ENCODE measurements at regions not wholly inside any gene's neighbourhood (a gene's known extent, or its start where the extent isn't known, plus 50 kb on each side); places are given as distances from the start of the nearest gene placed in this dataset.

DNA sequence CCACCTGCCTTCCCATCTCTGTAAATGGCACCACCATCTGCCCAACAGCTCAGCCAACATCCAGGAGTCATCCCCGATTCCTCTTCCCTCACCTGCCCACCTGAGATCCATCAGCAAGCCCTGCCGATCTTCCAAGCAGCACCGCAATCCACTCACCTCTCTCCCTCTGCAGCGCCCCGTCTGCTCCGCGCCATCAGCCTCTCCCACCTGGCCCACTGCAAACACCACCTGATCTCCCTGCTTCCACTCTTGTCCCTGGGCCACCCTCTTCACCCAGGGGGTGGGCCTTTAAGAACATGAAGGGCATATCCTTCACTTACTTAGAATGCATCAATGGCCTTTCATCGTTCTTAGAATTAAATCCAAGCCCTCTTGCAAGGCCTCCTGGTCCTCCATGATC lies 457.3 kb upstream of the SULF2 start:
- H3K4me3 Mint-ChIP-seq (ENCODE audit: low read depth) = no peak overlapping the region
- no peaks in the 10 kb centered on the region for H3K9me3 Mint-ChIP-seq (ENCODE audit: low read depth)
- TF ChIP-seq, protein P1, sequence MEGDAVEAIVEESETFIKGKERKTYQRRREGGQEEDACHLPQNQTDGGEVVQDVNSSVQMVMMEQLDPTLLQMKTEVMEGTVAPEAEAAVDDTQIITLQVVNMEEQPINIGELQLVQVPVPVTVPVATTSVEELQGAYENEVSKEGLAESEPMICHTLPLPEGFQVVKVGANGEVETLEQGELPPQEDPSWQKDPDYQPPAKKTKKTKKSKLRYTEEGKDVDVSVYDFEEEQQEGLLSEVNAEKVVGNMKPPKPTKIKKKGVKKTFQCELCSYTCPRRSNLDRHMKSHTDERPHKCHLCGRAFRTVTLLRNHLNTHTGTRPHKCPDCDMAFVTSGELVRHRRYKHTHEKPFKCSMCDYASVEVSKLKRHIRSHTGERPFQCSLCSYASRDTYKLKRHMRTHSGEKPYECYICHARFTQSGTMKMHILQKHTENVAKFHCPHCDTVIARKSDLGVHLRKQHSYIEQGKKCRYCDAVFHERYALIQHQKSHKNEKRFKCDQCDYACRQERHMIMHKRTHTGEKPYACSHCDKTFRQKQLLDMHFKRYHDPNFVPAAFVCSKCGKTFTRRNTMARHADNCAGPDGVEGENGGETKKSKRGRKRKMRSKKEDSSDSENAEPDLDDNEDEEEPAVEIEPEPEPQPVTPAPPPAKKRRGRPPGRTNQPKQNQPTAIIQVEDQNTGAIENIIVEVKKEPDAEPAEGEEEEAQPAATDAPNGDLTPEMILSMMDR (IDR thresholded peaks at IDR 0.05; ENCODE audit: unreplicated experiment) = no peak
- peaks cover 6% of the 10 kb centered on the region for H3K4me1 Mint-ChIP-seq (ENCODE audit: low read depth)
- no peaks in the 10 kb centered on the region for H3K36me3 Mint-ChIP-seq (ENCODE audit: insufficient read depth)
- H3K27me3 Mint-ChIP-seq = no peaks in the 10 kb centered on the region
- no peak for DNase-seq (ENCODE audit: low spot score, unreplicated experiment)
- H3K27ac Mint-ChIP-seq = peak overlapping the region; percentile 13

DNA sequence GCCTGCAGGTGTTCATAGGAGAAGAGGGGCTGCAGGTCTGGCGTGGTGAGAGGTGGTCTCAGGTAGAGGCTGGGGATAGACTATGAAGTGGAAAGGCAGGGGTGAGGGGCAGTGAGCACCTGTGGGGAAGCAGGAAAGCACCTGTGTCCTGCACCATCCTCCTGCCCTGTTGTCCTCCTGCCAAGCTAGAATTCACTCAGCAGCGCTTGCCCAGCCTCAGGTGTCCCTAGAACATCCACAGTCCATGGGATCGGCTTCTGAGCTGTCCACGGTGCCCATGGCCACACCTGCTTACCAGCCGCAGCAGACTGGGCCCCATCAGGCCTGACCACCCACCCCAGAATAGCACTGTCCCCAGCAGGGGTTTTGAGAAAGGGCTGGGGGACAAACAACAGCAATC lies 456.2 kb upstream of the SULF2 start:
- TF ChIP-seq, protein P1 (IDR thresholded peaks at IDR 0.05; ENCODE audit: unreplicated experiment) = no peak
- Mint-ChIP-seq H3K27me3 (no peaks in the 10 kb centered on the region), H3K4me3 (ENCODE audit: low read depth) (no peak overlapping the region), H3K4me1 (ENCODE audit: low read depth) (peaks cover 1% of the 10 kb centered on the region), H3K27ac (no peak overlapping the region), H3K36me3 (ENCODE audit: insufficient read depth) (no peaks in the 10 kb centered on the region), H3K9me3 (ENCODE audit: low read depth) (no peaks in the 10 kb centered on the region)
- DNase-seq (ENCODE audit: low spot score, unreplicated experiment) = no peak

DNA sequence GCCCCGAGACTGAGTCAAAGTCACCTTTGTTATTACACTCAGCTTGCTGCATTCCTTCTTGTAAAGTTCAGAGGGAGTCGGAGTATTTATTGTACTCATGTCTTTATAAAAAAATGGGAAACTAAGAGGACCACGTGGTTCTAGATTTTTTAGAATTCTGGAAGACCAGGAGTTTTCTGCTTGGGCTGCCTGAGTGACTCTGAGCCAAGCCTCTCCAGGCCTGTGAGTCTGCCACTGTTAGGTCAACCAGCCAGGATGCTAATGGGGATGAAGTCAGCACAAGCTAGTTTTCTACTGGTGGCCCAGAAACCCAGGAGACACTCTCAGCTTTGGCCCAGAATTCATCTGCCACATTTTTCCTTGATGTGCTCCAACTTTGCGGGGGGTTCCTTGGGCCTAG lies 453.5 kb upstream of the SULF2 start:
- Mint-ChIP-seq H3K4me1 (ENCODE audit: low read depth) (peaks cover 5% of the 10 kb centered on the region), H3K9me3 (ENCODE audit: low read depth) (no peaks in the 10 kb centered on the region), H3K27ac (no peak overlapping the region), H3K27me3 (no peaks in the 10 kb centered on the region), H3K36me3 (ENCODE audit: insufficient read depth) (no peaks in the 10 kb centered on the region), H3K4me3 (ENCODE audit: low read depth) (no peak overlapping the region)
- TF ChIP-seq, protein P1 (IDR thresholded peaks at IDR 0.05; ENCODE audit: unreplicated experiment) = no peak
- DNase-seq (ENCODE audit: low spot score, unreplicated experiment) = no peak

DNA sequence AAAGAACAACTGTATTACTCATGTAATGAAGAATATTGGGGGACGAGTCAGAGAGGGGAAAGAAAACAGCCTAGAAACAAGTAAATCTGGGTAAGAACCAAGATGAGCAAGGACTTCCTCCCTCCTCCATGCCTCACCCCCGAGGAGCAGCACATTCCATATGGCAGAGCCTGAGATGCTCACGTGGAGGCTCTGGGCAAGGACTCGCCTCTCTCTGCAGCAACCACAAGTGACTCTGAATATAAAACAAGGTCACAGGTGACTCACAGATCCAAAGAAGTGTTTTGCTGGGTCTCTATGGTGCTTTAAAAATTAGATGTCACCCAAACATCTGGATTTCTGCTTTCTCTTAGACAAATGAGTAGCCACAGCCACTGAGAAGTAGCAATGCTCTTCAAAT lies 453.0 kb upstream of the SULF2 start:
- Mint-ChIP-seq H3K36me3 (ENCODE audit: insufficient read depth) (no peaks in the 10 kb centered on the region), H3K4me1 (ENCODE audit: low read depth) (peaks cover 5% of the 10 kb centered on the region), H3K27ac (no peak overlapping the region), H3K9me3 (ENCODE audit: low read depth) (no peaks in the 10 kb centered on the region), H3K4me3 (ENCODE audit: low read depth) (no peak overlapping the region), H3K27me3 (no peaks in the 10 kb centered on the region)
- no peak for DNase-seq (ENCODE audit: low spot score, unreplicated experiment)
- TF ChIP-seq, protein P1 (IDR thresholded peaks at IDR 0.05; ENCODE audit: unreplicated experiment) = no peak

DNA sequence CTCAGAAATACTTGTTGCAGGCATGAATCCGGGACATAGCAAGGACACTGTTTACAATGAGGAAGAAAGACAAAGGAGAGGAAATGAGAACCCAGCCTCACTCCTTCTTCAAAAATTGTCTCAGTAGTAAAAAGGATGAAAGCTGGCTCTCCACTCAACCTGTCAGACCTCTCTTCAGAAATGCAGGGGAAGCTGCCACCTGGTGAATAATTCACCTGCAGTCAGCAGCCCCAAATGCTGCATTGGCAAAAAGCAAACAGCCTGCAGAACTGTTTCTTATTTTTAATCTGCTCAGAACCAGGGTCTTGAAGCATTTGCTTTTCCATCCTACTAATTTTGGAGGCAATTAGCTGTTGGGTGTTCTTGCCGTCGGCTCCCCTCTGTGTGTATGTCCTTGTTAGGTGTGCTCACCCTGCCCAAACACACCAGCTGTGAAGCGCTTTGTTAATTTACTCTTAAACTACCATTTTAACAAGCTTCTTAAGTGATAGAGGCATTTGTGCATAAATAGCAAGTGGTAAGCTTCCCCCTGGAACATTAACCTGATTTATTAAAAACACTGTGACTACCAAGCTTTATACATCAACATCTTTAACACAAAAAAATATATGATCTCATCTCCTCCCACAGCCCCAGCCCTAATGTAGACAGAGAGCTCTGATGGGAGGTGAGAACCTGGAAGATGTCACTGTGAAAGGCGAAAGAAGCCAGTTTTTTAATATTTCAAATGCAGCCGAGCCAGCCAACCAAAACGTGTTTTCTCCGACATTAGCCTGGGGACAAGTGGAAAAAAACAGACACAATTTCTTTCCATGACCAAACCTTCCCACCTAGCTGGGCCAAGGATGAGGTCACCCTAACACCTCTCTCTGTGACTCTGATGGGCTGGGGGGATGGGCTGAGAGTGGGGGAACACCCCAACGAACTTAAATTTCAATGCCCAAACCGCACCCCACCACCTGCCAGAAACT lies 451.0 kb upstream of the SULF2 start:
- Mint-ChIP-seq H3K9me3 (ENCODE audit: low read depth) (no peaks in the 10 kb centered on the region), H3K4me3 (ENCODE audit: low read depth) (no peak overlapping the region), H3K27me3 (no peaks in the 10 kb centered on the region), H3K36me3 (ENCODE audit: insufficient read depth) (no peaks in the 10 kb centered on the region), H3K4me1 (ENCODE audit: low read depth) (peaks cover 5% of the 10 kb centered on the region), H3K27ac (no peak overlapping the region)
- TF ChIP-seq, protein P1 (IDR thresholded peaks at IDR 0.05; ENCODE audit: unreplicated experiment) = no peak
- no peak for DNase-seq (ENCODE audit: low spot score, unreplicated experiment)

Measured in progenitor cell of endocrine pancreas (in vitro differentiated cells).